ENCODE measurements at regions not wholly inside any gene's neighbourhood (a gene's known extent, or its start where the extent isn't known, plus 50 kb on each side); places are given as distances from the start of the nearest gene placed in this dataset.

DNA sequence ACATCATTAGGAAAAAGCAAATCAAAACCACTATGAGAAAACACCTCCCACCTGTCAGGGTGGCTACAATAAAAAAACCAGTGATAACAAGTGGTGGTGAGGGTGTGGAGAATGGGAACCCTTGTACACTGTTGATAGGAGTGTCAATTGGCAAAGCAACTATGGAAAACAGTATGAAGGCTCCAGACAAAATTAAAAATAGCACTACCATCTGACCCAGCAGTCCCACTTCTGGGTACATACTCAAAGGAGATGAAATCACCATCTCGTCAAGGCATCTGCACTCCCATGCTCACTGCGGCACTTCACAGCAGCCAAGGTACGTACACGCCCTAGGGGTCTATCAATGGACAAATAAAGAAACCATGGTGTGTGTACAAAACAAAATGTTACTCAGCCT lies 715.1 kb downstream of the UQCRFS1 start:
- Mint-ChIP-seq H3K4me3 (ENCODE audit: unreplicated experiment) (no peak overlapping the region), H3K4me1 (ENCODE audit: insufficient read depth, unreplicated experiment) (no peaks in the 10 kb centered on the region), H3K27me3 (ENCODE audit: insufficient read depth, unreplicated experiment) (no peaks in the 10 kb centered on the region), H3K9me3 (ENCODE audit: unreplicated experiment) (peaks cover 29% of the 10 kb centered on the region), H3K36me3 (ENCODE audit: insufficient read depth, unreplicated experiment) (no peaks in the 10 kb centered on the region), H3K27ac (ENCODE audit: low read depth, unreplicated experiment) (no peak overlapping the region)
- DNase-seq (ENCODE audit: unreplicated experiment), result no peak
- ChIA-PET CTCF (no interaction called here), POLR2A (no interaction called here)
- BruUV-seq (replicated peaks), result no TSS peak
- intact Hi-C loops (cut with micrococcal nuclease), result no loop called here
- TF ChIP-seq CTCF (IDR thresholded peaks at IDR 0.05; ENCODE audit: unreplicated experiment), result no peak

- no peak for DNase-seq (ENCODE audit: unreplicated experiment)
- intact Hi-C loops (cut with micrococcal nuclease), result no loop called here
- H3K27ac Mint-ChIP-seq (ENCODE audit: low read depth, unreplicated experiment), result no peak overlapping the region
- no peaks in the 10 kb centered on the region for H3K27me3 Mint-ChIP-seq (ENCODE audit: insufficient read depth, unreplicated experiment)
- peaks cover 29% of the 10 kb centered on the region for H3K9me3 Mint-ChIP-seq (ENCODE audit: unreplicated experiment)
- BruUV-seq (replicated peaks), result no TSS peak
- CTCF ChIA-PET, result no interaction called here
- POLR2A ChIA-PET, result no interaction called here
- H3K4me3 Mint-ChIP-seq (ENCODE audit: unreplicated experiment), result no peak overlapping the region
- no peaks in the 10 kb centered on the region for H3K4me1 Mint-ChIP-seq (ENCODE audit: insufficient read depth, unreplicated experiment)
- H3K36me3 Mint-ChIP-seq (ENCODE audit: insufficient read depth, unreplicated experiment), result no peaks in the 10 kb centered on the region
- TF ChIP-seq CTCF (IDR thresholded peaks at IDR 0.05; ENCODE audit: unreplicated experiment), result no peak
Measured at GRCh38 chr19:28497137-28497536, 715.8 kb downstream of the UQCRFS1 start.

- Mint-ChIP-seq H3K27ac (ENCODE audit: low read depth, unreplicated experiment) (no peak overlapping the region), H3K9me3 (ENCODE audit: unreplicated experiment) (peaks cover 29% of the 10 kb centered on the region), H3K4me1 (ENCODE audit: insufficient read depth, unreplicated experiment) (no peaks in the 10 kb centered on the region), H3K4me3 (ENCODE audit: unreplicated experiment) (no peak overlapping the region), H3K36me3 (ENCODE audit: insufficient read depth, unreplicated experiment) (peaks cover 4% of the 10 kb centered on the region), H3K27me3 (ENCODE audit: insufficient read depth, unreplicated experiment) (no peaks in the 10 kb centered on the region)
- CTCF ChIA-PET, result no interaction called here
- no peak for DNase-seq (ENCODE audit: unreplicated experiment)
- no TSS peak for BruUV-seq (replicated peaks)
- intact Hi-C loops (cut with micrococcal nuclease), result no loop called here
- TF ChIP-seq CTCF (IDR thresholded peaks at IDR 0.05; ENCODE audit: unreplicated experiment), result no peak
- POLR2A ChIA-PET, result no interaction called here
Measured at GRCh38 chr19:28495046-28495445, 717.9 kb downstream of the UQCRFS1 start.

- DNase-seq (ENCODE audit: unreplicated experiment), result no peak
- H3K27me3 Mint-ChIP-seq (ENCODE audit: insufficient read depth, unreplicated experiment), result no peaks in the 10 kb centered on the region
- no peak overlapping the region for H3K4me3 Mint-ChIP-seq (ENCODE audit: unreplicated experiment)
- intact Hi-C loops (cut with micrococcal nuclease), result no loop called here
- peaks cover 30% of the 10 kb centered on the region for H3K9me3 Mint-ChIP-seq (ENCODE audit: unreplicated experiment)
- no TSS peak for BruUV-seq (replicated peaks)
- POLR2A ChIA-PET, result no interaction called here
- H3K27ac Mint-ChIP-seq (ENCODE audit: low read depth, unreplicated experiment), result no peak overlapping the region
- TF ChIP-seq CTCF (IDR thresholded peaks at IDR 0.05; ENCODE audit: unreplicated experiment), result no peak
- CTCF ChIA-PET, result no interaction called here
- peaks cover 5% of the 10 kb centered on the region for H3K36me3 Mint-ChIP-seq (ENCODE audit: insufficient read depth, unreplicated experiment)
- no peaks in the 10 kb centered on the region for H3K4me1 Mint-ChIP-seq (ENCODE audit: insufficient read depth, unreplicated experiment)
Measured at GRCh38 chr19:28494461-28494860, 718.5 kb downstream of the UQCRFS1 start.
